NOMO-1 treated with dmso at 0.1 percent for 144 hours (cell line): ENCODE measurements at regions not wholly inside any gene's neighbourhood (a gene's known extent, or its start where the extent isn't known, plus 50 kb on each side); places are given as distances from the start of the nearest gene placed in this dataset.

Source experiments
- DNase-seq: peaks from one replicate; lab custom pipeline; 2025; ENCODE audit not compliant: unreplicated experiment; lab: John Stamatoyannopoulos, UW

DNA sequence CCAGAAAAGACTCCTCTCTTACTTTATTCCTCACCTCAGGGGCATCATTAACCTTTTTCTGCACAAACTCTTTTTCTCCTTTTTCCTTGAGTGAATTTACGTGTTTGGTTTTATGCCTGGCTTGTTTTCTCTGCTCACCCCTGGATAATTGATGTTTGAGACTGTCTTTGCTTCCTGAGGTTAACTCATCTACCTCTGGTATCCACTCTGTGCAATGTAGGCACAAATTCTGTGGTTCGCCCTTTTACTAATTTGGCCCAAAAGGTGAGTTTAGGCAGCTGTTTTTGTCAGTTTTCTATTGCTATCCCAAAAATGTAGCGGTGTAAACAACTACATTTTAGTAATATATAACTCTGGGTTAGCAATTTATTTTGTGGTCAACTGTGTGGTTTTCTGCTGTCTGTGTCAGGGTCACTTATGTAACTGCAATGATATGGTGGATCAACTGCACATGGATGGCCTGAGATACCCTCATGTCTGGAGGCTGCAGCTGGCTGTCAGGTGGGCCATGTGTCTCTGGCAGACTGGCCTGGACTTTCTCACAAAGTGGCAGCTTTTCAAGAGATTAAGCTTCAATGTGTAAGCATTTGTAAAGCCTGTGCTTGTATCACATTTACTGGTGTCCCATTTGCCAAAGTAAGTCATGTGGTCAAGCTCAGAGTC lies 329.7 kb downstream of the FSIP2 start:
- no peak for DNase-seq

- no peak for DNase-seq
Observed at GRCh38 chr2:186069676-186070075, 331.1 kb downstream of the FSIP2 start.

DNA sequence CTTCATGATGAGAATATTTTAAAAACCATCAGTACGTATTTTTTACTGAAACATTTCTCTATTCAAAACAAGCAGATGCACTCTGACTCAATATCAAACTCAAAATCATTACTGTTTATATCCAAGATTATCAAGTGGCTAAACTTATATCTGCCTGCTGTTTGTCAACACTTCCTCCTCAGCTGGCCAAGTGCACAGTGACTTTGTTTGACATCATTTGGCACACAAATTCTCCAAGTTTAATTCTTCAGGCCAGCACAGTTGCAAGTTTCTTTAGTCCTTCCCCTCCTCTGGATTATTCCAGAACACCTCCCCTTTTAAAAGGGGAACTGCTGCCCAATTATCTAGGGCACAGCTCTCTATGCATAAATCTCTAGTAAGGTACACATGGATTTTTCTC lies 346.6 kb downstream of the FSIP2 start:
- DNase-seq, result no peak

GRCh38 chr2:186093174-186093573 lies 354.6 kb downstream of the FSIP2 start:
- no peak for DNase-seq

GRCh38 chr2:186098821-186099220 lies 360.2 kb downstream of the FSIP2 start:
- DNase-seq, result no peak

- no peak for DNase-seq
Observed at GRCh38 chr2:186099826-186100225, 361.2 kb downstream of the FSIP2 start.

DNA sequence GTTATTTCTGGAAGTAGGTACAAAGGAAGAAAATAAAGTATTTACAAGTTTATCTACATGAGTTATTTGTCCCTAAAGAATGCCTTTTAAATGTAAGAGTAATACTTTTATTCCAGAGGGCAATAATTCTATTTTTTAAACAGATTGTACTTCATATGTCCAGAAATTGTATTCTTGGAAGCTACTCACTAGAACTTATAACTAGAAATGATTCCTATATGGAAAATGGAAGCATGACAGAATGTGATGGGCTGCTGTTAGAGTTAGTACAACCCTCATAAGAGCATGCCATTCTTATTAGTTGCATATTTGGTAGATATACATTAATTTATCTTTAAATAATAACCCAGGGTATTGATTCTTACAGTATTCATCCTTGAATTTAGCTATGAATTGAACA lies 362.0 kb downstream of the FSIP2 start:
- no peak for DNase-seq

- no peak for DNase-seq
Observed at GRCh38 chr2:186101616-186102015, 363.0 kb downstream of the FSIP2 start.

DNA sequence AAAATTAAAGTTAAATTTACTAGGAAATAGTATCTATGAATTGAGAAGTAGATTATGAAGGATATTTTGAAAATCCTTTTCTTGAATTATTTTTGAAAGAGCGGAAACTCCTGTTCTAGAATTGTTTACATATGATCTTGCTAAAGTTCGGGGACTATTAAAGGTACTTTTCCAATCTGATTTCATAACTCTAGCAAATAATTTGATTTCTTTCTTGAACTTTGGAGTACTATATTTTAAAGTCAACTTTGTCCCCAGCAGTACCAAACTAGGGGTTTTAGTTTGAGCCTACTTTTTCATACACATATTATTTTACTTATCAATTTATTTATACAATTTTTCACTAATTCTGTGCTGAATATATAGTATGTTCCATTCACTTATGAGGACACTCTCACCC lies 364.7 kb downstream of the FSIP2 start:
- DNase-seq, result no peak

GRCh38 chr2:186105016-186105724 lies 366.6 kb downstream of the FSIP2 start:
- no peak for DNase-seq

GRCh38 chr2:186108470-186108869 lies 369.9 kb downstream of the FSIP2 start:
- no peak for DNase-seq

DNA sequence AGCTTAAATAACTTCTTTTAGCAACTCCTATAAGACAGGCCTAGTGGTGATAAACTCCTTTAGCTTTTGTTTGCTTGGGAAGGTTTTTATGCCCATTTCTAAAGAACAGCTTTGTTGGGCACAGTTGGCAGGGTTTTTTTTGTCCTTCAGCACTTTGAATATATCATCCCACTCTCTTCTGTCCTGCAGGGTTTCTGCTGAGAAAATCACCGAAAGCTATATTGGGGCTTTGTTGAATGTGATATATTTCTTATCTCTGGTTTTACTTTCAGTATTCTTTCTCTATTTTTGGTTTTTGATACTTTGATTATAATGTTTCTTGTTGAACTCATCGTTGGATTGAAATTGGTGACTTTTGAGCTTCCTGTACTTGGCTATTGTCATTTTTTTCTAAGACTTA lies 372.8 kb upstream of the ZC3H15 start:
- no peak for DNase-seq

DNA sequence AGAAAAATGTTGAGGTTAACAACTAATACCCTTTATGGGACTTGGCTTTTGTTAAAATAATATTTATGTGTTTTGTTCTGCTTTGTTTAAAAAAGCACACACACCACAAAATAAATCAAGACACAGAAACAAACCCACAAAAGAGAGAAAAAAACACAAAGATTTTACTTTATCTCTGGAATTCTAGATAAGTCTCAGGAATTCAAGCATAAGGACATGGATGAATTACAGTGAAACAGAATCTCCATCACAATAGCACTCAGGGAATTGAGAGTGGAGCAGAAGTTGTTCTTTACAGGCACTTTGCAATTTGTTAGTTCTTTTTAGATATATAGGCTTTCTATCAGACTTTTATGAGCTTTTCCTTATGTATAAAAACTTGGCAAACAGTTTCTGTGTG lies 360.9 kb upstream of the ZC3H15 start:
- no peak for DNase-seq

- DNase-seq, result no peak
Observed at GRCh38 chr2:186125625-186126024, 360.4 kb upstream of the ZC3H15 start.

GRCh38 chr2:186126181-186126580 lies 359.9 kb upstream of the ZC3H15 start:
- DNase-seq, result no peak

DNA sequence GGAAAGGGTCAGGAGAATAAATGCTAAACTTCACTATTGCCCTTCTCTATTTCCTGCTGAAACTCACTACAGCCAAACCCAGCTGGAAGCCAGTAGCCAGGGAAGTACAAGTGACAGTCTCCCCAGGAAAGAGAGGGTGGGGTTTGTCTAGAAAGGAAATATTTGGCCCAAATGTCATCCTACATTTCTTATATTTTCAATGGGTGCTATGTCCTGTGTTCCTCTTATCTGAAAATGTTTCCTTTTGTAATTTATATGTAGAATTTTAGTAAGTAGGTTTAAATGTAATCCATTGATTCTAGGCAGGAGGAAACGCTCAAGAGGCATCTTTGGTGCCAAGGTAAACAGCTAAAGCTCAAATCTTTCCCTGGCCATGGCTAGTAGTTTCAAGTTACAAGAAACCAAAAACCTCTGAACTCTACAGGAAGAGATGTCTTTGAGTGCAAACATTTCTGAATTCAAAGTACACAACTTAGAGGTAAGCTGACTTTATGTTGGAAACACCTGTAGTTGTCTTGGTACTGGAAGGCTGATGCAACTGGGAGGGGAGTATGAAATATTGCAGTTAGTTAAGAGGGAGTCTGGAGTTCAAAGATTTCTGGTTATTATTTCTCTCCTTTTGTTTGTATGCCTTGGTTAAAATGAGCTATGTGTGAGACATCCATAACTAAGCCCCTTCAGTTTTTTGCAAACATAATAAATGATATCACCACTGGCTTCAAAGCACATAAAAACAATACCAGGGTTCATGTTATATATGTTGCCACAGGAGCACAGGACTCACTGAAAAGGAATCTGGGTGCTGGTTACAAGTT lies 356.1 kb upstream of the ZC3H15 start:
- DNase-seq, result no peak

DNA sequence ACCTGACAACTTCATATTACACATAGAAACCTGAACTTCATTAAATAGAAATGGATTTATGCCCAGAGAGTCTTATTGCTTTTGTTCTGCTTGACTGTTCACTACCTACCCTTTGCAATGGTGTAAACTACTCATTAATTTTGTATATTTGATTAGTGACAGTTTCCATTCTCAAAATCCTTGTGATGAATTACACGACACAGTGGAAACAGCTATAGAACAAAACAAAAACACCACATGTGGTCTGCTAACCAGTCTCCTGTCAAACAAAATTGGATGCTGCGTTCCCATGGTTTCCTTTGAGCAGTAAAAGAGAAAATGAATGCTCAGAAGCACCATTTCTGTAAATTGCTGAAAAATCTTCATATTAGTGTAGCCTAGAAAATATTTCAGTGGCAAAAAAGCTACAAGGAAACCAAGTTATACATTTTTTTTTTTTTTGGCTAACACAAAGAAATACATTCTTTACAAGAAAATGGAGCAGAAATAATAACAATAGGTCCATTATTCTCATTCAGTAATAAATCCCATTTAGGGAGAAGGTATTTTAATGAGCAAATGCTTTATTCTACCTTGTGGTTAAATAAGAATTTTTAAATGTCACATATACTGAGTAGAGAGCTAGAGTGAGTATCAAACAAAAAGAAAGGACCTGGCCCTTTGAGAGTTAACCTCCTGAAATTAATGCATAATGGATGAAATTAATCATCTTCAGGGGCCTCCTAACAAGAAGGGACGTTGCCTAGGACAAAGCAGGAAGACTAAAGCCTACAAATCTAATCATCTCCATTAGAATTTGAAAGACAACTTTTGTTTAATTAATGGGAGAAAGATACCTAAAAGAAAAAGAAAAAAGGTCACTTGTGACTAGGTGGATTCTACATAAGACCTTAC lies 355.1 kb upstream of the ZC3H15 start:
- no peak for DNase-seq

GRCh38 chr2:186135686-186136085 lies 350.4 kb upstream of the ZC3H15 start:
- no peak for DNase-seq

DNA sequence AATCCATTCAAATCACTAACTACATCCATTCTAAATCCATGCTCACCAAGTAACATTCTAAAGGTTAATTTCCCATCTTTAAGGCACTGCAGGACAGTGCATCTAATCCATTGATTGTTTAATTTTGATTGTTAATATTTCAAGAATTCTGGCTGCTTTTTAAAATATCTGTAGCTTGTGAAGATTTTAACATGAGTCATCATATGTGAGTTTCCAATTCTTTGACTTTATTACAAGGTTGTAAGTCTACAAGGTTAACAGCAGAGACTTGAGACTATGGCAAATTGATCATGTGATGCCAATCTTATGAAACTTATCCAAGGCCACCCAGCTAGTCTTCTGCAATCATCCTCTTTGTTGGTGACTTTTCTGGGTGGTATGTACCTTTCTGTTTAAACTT lies 349.2 kb upstream of the ZC3H15 start:
- DNase-seq, result no peak

DNA sequence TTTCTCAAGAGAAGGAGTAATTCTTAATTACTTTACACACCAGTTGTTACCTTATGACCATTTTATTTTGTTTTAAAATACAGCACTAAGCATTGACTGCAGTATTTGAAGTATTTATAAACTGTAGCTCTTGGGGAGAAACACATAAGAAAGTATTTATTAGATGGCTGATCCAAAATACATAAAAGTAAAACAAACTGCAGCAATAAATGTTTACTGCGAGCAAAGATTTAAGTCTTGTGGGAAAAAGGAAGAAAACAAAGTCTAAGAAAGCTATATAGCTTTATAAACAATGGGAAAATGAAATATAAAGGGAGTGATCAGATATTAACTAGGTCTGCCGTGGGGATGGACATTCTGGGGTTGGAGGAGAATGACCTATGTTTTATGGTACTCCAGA lies 347.2 kb upstream of the ZC3H15 start:
- DNase-seq, result no peak

DNA sequence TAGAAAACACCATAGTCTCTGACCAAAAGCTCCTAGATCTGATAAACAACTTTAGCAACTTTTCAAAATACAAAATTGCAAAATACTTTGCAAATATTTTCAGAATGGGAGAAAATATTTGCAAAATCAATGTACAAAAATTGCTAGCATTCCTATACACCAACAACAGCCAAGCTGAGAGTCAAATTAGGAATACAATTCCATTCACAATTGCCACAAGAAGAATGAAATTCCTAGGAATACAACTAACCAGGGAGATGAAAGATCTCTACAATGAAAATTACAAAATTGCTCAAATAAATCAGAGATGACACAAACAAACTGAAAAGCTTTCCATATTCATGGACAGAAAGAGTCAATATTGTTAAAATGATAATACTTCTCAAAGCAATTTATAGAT lies 327.0 kb upstream of the ZC3H15 start:
- no peak for DNase-seq
